Keratinocyte (primary cell): ENCODE measurements at regions not wholly inside any gene's neighbourhood (a gene's known extent, or its start where the extent isn't known, plus 50 kb on each side); places are given as distances from the start of the nearest gene placed in this dataset.

Experiments used
- CTCF ChIP-seq, 3 experiments: IDR thresholded peaks in 1 of 3; conservative IDR thresholded peaks in 1 of 3; optimal IDR thresholded peaks in 1 of 3; 2 replicates in 2 of 3; 3 replicates in 1 of 3; pipeline versions ENCODE3 to v1.5.1; 2011; ENCODE audit warnings: low read length in 3 of 3, mild to moderate bottlenecking in 3 of 3, moderate library complexity in 2 of 3, control low read depth in 1 of 3, inconsistent platforms in 1 of 3; ENCODE audit not compliant: insufficient read depth in 2 of 3; ENCODE audit errors: extremely low read depth in 1 of 3
- EZH2 ChIP-seq: IDR thresholded peaks from one replicate; pipeline ENCODE4 v1.6.1; 2012; ENCODE audit warnings: inconsistent platforms, mild to moderate bottlenecking, low read length, moderate library complexity

- no peak for TF ChIP-seq CTCF (optimal IDR thresholded peaks at IDR 0.05 in 1 of 3, IDR thresholded peaks at IDR 0.05 in 1 of 3, conservative IDR thresholded peaks at IDR 0.05 in 1 of 3; ENCODE audit: extremely low read depth in 1 of 3, insufficient read depth in 2 of 3, low read length in 3 of 3)
- no peak for TF ChIP-seq EZH2
Observed at GRCh38 chr17:74123866-74124444, 79.5 kb upstream of the RPL38 start.
